DMS53 treated with DMSO at 0.1 percent for 48 hours (cell line): ENCODE measurements at regions not wholly inside any gene's neighbourhood (a gene's known extent, or its start where the extent isn't known, plus 50 kb on each side); places are given as distances from the start of the nearest gene placed in this dataset.
"Not testable (repeated sequence)": the region's sequence is repeated elsewhere in the genome, so short reads cannot be mapped to it uniquely, and the experiment has no call there.

Source experiments
- DNase-seq: peaks from one replicate; lab custom pipeline; 2025; ENCODE audit not compliant: unreplicated experiment; lab: John Stamatoyannopoulos, UW

DNA sequence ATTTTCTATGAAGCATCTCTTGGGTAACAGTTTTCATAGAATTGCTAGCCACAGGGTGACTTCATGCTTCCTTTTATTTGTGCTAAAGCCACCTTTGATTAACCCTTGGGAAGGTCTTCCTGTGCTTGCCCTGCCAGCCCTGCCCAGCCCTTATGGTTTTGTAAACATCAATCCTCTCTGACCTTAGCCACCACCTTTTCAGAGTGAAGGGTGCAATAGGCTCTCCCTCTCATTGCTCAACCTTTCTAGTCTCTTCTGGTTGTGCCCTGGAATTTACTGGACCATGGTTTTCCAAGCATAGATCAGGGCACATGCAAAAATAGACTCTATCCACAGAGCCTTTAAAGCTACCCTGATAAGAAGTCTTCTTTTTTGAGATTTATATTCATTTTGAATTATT is 77.7 kb upstream of the FRMD6 start:
- DNase-seq = no peak

GRCh38 chr14:51575349-51576116 is 76.2 kb upstream of the FRMD6 start:
- no peak for DNase-seq

GRCh38 chr14:51576117-51576430 is 75.6 kb upstream of the FRMD6 start:
- no peak for DNase-seq

- no peak for DNase-seq
Observed at GRCh38 chr14:51576879-51577278, 74.8 kb upstream of the FRMD6 start.

GRCh38 chr14:51578853-51579252 is 72.9 kb upstream of the FRMD6 start:
- DNase-seq = no peak

DNA sequence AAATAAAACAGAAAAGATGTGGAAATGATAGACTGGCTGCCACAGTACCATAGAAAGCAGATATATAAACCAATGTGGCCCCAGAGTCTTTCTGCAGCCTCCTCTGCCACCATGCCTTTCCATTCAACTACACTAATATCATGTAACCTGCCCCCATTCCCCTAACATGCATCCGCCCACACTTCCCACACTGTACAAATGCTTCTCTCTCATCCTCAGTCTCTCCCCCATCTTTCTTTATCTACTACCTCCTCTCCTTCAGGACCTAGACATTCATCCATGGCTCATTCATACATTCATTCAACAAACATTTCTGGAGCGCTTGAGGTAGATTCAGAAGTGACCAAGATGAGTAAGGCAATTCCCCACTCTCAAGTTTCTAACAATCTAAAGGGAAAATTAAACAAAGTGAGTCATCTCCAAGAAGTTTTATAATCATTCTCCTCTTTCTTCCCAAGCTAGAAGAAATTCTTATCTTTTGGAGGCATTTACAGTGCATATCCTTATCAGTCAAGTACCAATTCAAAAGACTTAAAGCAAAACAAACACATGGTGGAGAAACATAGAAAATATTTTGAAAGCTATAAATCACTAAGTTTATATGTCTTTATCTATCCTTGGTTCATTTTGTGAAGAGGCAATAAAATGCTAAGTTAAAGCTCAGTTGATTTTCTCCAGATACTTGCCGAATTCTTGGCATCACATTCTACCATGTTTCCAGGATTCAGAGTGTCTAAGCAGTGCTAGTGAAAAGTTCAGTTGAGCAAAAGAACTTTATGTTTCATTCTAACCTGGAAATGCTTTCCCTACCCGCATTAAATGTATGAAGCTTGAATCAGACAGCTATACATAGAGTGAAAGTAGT is 70.5 kb upstream of the FRMD6 start:
- DNase-seq = no peak

- no peak for DNase-seq
Observed at GRCh38 chr14:51582437-51582836, 69.3 kb upstream of the FRMD6 start.

DNA sequence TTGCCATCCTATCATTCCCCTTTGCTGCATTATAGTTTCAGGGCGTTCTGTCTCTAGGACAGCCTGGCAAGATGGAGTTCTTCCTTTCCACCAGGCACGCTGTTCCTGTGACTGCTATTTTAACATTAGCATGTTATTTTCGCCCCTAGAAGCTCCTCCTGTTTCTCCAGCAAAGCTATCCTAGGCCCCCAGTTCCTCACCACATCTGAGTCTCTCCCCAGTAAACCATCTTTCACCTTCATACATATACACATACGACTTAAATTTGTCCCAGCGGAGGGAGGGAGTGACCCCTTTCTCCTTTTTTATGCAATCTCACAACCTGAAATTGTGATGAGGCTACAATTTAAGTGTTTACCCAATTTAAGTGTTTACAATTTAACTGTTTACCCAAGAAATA is 66.7 kb upstream of the FRMD6 start:
- no peak for DNase-seq

GRCh38 chr14:51592836-51593235 is 58.9 kb upstream of the FRMD6 start:
- DNase-seq = no peak

DNA sequence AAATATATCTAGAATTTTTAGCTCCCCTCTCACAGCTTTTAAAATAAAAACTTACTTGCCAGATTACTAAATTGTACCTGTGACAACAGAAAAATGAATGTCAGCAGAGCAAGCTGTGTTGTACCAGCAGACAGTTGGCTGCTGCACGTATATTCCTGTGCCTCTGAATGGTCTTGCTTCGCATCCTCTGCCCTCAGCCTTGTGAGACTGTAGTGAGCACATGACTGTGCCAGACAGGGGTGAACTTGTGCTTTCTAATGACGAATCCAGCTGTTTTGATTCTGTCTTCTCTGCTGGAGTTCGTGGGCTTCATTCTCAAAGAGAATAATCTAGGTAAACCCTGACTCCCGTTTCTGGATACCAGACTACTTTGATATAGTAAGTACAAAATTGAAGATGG is 58.3 kb upstream of the FRMD6 start:
- DNase-seq = no peak

- no peak for DNase-seq
Observed at GRCh38 chr14:51595881-51596455, 55.7 kb upstream of the FRMD6 start.

- no peak for DNase-seq
Observed at GRCh38 chr14:51596488-51597117, 55.1 kb upstream of the FRMD6 start.

- no peak for DNase-seq
Observed at GRCh38 chr14:51597261-51598001, 54.3 kb upstream of the FRMD6 start.

- DNase-seq = not testable (repeated sequence)
Observed at GRCh38 chr14:51598924-51599600, 52.6 kb upstream of the FRMD6 start.

- no peak for DNase-seq
Observed at GRCh38 chr14:51600658-51601057, 51.1 kb upstream of the FRMD6 start.
